Pons (tissue), 1 donor: ENCODE measurements at regions not wholly inside any gene's neighbourhood (a gene's known extent, or its start where the extent isn't known, plus 50 kb on each side); places are given as distances from the start of the nearest gene placed in this dataset.
A peak's percentile ranks its signal among the peaks of the same experiment; 100 is the strongest.

Source experiments
- DNase-seq: peaks from one replicate; pipeline ENCODE4 v3.0.0-alpha.2; 2016; ENCODE audit warnings: low spot score

DNA sequence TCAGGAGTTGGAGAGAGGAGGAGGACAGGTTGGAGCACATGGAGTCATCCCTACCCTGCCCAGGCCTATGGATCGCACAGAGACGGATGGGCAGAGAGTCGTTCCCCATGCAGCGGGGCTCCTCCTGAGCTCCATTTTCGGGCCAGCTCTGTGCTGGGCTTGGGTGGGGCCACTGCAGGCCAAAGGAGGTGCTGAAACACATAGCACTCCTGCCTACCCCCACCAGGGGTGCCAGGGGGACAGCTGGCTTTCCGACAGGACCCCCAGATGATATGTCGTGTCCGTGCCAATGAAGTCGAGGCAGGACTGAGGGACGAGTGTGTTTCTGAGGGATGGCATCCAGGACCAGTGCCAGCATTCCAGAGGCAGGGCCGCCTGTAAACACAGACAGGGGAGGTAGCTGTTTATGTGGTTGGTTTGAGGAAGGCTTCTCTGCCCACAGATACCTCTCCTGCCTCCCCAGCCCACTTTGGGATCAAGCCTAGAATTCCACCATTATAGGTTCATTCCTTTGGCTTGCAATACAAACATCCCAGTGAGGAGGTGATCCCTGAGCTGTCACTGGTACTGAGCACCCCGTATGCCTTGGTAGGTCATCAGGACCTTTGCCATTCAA, 116.6 kb downstream of the GLI2 start:
- no peak for DNase-seq

DNA sequence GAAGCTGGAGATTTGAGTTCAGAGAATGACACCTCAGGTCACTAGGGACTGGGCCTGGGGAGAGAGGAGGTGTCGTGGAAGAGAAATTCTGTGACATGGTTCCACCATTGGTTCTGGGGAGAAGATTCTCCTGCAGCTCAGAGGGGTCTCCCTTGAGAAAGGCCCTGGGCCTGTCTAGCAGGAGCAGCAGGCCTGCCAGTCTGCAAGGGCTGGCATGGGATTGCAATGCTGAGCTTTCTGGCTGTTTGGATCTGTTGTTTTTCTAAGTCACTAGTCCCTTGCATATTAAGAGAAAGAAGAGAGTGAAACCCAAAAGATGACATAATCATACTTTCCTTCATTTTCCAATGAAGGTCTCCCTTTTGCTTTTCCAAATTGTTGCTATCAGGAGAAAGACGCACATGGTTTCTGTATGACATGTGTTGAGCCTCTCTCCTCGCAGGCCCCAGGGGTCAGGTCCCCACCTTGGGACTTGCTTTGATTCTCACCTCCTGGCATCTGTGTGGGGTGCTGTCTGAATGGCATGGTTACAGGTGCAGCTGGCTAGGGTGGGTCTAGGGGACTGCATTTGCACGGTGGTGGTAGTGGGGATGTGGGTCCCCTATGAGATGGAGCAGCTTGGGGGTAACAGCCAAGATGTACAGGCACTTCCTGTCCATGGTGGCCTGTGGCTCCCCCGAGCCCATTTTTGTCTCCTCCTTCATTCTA, 117.8 kb downstream of the GLI2 start:
- no peak for DNase-seq

DNA sequence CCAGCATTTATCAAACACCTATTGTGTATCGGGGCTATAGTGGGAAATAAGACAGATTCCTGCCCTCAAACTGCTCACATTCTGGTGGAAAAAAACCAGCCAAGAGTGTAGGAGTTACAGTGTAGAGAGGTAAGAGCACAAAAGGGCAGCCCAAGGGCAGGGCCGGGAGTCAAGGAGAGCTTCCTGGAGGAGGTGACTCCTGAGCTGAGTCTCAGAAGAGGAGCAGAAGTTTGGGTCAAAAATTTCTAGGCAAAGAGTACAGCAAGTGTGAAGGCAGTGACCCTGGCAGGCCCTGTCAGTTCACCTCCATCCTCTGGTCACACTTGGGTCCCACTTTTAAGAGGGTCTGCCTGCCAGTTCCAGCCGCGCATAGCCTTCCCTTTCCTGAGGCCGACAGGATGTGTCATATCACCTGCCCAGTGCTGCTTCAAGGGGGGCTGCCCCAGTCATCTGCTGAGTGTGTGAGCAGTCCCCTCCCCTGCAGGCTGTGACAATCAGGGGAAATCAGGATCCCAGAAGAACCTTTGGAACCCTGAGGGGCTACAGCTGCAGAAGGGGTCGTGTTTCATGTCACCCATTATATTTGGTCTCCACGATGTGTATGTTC, 118.4 kb downstream of the GLI2 start:
- DNase-seq: no peak

DNA sequence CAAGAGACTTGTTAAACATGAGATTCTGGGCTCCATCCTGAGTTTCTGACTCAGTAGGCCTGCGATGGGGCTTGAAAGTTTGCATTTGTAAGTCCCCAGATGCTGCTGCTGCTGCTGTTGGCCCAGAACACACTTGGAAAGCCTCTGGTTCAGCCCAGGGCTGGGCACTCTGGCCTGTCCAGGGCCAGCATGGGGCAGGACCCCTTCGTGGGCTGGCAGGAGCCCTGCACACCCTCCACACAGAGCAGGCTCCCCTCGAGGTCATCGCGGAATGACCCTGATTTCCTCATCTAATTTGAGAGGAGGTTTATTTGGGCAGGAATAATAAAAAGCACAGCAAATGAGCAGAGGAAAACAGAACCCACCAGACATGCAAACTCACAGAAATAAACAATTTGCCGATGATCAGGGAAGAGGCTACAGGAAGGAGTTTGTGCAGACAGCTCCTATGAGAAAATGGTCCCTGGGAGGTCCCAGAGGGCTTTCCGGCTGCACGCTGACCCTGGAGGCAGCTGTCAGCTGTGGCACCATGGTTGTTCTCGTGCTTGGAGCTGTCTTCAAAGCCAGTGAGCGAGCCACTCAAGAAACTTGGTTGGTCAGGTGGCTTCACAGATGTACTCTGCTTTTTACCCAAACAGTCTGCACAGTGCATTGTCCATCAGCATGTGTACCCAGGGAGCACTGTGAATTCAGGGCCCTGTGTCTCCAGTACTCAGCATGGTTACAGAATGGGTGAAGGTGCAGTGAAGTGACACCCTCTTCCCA, 119.3 kb downstream of the GLI2 start:
- no peak for DNase-seq

DNA sequence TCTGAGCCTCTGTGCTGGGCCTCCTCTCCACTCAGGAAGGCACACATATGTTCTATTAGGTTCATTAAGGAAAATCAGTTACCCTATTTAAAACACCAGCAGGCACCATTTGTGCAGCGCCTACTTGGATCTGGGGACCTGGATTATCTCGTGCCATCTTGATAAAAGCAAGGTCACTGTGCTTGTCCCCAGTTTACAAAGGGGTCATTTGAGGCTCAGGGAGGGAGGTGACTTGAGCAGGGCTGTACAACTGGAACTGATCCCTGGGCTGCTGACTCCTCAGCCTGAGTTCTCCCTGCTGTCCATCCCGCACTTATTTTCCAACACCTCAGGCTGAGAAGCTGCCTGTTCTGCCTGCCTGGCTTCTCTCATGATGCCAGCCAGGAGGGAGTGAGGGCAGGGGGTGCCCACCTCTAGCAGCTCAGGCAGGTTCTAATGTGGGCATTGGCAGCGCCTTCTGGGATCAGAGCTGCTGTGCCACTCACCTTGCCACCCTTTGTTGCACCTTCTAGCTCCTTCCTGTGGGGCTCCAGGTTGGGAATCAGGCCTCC, 120.3 kb downstream of the GLI2 start:
- no peak for DNase-seq

DNA sequence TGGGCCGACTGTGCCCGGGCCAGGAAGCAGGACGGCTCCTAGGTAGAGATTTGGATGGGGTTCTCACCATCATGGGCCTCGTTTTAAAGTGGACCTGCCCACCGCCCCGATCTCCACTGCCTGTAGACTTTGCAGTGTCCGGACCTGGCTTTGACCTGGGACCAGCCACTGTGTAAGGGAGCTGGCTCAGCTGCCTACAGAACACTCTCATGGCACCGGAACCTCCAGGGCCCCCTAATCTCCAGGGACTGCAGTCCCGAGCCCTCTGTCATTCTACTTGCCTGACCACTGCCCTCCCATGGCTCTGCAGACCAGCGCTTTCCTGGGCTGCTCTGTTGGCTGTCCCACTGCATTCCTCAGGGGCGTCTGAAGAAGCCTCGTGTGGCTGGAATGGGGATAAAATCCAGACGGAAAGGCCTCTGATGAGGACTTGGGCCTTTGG, 120.8 kb downstream of the GLI2 start:
- no peak for DNase-seq

DNA sequence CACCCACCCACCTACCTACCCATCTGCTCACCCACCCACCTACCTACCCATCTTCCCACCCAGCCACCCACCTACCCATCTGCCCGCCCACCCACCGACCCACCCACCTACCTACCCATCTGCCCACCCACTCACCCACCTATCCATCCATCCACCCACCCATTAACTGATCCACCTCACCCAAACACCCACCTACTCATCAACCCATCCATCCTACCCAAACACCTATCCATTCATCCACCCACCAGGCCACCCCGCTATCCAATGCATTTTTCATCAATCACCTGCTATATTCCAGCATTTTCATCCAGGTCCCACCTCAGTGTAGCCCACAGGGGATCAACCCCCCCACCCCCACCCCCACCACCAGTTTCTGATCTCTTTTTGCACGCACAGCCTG, 121.8 kb downstream of the GLI2 start:
- no peak for DNase-seq

DNA sequence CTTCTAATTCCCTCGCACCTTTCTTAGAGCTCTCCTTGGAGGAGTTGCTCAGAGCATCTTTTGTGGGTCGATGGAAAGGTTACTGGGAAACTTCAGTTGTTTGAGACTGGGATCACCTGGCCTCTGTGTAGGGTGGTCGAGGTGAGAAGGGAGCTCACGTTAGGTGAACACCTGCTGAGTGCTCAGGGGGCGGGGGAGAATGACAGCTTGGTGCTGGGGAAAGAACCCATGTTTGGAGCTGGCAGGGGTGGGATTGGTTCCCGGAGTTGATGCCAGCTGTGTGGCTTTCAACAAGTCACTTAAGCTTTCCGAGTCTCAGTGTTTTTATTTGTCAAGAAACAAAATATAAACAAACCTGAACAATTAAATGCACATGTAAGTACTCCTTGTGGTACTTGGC, 122.3 kb downstream of the GLI2 start:
- no peak for DNase-seq

DNA sequence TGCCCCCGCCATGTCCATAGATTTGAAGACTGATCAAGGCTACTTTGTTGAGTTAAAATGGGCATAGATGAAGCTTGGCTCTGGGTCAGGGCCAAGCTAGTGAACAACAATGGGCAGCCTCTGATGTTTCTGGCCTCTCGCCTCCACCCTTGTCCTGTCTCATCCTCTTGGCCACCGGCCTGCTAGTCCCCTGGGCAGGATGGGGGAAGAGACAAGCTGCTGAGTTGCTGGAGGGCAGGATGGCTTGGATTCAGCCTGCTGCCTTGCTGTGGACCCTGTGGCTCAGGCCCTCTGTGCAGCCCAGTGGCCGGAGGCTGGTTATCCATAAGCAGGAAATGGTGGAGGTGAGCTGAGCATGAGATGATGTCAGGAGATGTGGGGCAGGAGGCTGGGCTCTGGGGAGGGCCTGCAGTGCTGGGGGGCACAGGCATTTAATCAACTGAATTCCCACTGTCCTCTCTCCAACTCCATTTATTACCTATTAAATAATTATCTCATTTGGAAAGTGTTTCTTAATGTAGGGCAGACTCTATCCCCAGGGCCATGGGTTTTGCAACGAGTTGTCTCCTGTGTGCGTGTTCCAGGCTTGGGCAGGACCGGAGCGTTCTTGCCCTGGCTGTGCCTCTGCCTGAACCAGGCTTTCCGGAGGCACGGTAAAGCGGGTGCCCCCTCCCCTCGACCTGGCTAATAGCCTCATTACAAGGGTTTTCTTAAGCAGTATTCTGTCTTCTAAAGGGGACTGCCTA, 122.9 kb downstream of the GLI2 start:
- peak; percentile 91 for DNase-seq

DNA sequence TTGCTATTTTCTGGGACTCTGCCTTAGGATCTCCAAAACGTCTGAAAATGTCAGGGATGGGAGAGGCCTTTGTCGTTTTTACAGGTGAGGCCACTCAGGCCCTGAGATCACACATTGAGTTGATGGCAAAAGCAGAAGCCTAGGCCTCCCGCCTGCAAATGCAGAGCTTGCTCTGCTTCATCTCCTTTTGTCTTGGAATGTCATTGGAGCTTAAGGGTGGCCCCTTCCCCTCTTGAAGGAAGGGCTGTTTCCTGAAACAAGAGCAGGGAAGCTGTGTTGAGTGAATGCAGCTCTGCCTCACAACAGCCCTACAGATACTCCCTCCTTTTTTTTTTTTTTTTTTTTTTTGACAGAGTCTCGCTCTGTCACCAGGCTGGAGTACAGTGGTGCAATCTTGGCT, 123.5 kb downstream of the GLI2 start:
- DNase-seq: no peak

DNA sequence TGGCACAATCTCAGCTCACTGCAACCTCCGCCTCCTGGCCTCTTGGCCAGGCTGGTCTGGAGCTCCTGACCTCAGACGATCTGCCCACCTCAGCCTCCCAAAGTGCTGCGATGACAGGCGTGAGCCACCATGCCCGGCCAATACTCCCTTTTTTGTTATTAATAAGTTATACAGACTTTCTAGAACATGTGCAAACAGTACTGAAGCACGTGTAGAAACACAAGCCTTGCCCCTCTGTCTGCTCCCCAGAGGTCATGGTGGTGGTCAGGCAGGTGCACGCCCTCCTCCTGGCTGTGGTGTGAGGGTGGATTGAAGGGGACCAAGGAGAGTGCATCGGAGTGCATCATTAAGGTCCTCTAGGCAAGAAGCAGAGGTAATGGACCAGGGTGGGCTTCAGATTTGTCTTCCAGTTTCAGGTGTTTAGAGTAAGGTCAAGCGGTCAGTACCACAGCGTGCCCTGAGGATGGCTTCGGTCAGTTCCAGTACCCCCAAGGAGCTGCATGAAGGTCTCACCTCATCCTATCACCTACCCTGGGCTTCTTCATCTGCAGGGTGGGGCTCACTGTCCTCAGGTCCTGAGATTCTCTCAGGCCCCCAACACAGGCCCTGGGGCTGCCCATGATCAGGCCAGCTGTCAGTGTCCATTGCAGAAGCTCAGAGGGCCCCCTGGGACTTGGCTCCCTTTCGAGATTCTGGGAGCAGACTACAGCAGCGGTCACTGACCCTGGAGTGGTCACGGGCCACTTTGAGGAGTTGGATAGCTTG, 124.3 kb downstream of the GLI2 start:
- no peak for DNase-seq

DNA sequence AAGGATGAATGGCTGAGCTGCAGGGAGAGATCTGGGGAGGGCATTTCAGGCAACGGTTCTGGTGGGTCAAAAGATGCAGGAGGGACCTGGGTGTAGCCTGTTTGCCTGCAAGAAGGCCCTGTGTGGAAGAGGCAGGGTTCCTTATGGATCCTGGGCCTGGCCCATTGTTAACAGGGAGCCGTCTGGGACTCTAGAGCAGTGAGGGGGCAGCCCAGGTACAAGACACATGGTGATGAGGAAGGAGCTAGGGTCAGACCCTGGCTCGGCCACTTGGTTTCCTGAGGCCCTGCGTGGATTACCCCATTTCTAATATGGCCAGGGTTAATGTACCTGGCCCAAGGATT, 124.9 kb downstream of the GLI2 start:
- no peak for DNase-seq

DNA sequence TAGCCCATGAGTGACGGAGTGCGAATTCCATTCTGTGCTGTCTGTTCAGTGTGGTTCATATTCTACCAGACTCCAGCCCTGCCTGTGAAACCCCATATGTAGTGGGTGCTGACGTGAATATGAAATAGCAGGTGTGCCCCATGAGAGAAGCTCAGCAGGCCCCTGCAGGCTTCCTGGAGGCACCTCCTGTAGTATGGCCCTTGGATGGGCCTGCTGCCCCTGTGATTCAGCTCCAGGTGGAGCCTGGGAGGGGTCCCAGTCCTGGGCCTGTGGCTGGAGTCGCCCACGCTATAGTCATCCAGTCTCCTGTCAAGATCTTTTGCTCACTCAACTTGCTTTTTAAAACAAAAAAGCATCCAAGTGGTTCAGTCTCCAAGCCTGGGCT, 125.5 kb downstream of the GLI2 start:
- DNase-seq: no peak

DNA sequence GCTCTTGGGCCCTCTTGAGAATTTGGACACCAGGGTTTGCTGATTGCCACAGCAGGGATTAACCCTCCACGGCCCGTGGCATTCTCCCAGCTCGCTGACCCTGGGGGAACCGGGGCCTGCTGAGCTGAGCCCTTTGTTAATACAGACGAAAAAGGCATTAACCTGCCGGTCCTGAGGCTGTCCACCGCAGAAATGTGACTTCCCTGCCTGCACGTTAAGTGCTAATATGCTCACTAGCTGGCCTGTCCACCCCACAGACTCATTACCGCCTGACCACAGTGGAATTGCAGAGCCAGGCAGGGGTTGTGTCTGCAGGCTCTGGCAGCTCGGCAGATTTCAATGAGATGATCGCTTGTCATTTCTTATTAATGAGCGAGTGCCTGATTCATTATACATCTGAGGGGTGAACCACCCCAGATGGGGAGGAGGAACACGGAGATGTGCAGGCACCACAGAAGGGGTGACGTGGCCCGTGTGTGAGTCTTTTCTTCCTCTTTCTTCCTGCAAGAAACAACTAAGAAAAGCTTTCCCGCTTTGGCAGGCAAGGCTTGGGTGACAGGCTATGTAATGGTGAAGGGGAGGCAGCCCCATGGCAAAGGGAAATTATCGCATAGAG, 126.0 kb downstream of the GLI2 start:
- no peak for DNase-seq

DNA sequence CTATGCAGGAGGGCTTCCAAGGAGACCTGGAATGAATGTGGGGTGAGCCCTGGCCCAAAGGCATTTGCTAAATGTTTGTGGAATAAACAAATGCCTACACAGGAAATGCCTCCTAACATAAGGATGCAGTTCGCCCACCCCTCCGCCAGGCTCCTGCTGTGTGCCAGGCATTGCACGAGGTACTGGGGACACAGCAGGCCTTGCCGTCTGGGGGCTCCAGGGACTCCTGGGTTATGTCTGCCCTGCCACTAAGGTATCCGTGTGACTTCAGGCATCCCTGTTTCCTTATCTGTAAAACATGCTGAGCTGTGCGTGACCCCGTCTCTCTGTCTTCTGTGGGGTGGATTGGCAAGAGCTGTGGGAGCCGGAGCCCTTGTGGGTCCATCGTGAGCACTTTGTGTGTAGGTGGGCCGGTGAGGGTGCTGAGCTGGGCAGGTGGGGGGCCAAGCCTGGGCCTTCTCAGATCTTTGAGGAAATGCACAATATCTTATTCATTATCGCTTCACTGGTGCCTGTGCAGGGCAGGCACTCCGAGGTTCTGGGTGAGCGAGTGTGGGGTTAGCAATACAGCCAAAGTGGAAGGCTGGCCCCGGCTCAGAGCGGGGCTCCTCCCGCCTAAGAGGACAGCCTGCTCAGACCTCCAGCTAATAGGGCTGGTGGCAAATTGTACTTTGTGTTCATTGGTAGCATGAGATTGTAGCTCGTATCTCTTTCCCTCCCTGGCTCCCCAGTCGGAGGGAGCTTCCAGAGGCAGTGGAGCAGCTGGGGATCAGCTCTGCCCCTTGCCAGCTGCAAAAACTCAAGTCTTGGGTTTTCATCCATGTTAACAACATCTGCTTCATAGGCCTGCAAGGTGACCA, 126.8 kb downstream of the GLI2 start:
- DNase-seq: no peak

DNA sequence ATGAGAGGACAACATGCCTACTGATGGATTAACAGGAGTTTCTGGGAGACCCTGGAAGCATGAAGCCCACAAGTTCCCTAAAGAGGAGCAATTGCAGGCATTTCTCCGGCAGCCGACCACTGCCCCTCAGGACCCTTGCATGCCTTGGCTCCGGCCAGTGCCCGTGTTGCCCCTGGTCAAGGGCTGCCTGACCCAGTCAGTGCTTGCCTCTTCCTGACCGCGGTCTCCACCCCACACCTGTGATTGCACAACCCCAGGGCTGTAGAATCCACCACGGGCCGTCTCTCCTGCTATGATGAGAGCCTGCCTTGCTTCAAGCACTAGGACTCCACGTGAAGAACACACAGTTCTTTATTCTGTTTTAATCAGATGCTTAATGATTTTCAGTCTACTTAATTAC, 127.5 kb downstream of the GLI2 start:
- DNase-seq: no peak

DNA sequence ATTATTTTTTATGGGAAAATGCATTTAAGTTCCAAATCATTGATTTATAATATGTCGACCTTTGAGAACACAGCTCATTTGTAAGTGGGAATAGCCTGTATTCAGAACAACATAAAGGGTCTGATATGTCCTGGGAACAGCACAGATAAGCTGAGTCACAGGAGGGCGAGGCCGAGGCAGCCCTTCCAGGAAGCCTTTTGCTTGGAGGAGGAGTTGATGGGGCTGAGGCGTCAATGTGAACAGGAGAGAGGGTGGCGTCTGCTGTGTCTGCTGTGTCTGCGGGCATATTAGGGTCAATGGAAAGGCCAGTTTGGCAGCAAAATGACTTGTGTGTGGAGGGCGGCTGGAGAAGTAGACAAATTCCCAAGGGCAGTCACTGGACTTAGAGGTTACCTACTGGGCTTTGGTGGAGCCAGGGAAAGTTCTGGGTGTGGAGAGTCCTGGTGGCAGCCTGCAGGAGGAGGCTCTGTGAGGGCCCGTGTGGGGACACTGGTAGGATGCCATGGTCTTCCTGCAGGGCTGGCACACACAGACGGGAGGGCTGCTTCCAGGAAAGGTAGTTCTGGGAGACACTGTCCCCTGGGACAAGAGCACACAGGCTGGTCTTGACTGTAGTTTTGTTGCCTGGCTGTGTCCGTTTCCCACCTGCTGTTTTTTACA, 128.1 kb downstream of the GLI2 start:
- no peak for DNase-seq

DNA sequence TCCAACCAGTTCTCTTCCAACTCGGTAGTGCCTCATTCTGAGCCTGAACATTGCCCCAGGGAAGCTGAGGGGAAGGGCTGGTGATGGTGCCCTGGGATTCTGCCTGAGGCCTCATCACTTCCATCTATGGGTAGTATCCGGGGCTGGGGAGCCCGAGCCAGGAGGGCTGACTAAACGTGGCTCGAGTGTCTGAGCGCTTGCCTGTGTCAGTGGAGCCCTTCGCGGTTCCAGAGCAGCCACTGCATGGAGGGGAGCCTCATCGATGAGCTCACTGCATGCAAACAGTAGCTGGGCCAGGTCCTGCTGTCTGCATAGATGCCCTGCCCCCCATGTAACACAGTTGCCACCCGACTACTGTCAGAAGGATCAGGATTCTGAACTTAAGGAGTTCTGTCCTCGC, 129.3 kb downstream of the GLI2 start:
- DNase-seq: no peak

DNA sequence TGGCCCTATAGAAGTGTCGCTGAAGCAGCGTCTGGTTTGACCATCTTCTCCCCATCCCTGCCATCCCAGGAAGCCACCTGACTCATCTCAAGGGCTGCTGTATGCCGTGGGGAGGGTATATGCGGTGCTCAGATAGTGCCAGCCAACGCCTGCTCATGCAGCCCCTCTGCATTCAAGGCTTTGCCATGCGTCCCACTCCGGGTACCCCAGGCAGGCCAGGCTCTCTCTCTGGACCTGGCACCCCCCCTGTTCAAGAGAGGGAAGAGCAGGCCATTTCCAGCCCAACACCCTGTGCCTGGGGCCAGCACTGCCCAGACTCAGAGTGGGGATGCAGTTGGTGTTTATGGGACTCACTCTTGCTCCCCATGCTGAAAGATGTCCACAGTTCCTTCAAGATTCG, 130.0 kb downstream of the GLI2 start:
- DNase-seq: no peak
